Astrocyte (in vitro differentiated cells and primary cell): ENCODE measurements at regions not wholly inside any gene's neighbourhood (a gene's known extent, or its start where the extent isn't known, plus 50 kb on each side); places are given as distances from the start of the nearest gene placed in this dataset.

Experiments used
- DNase-seq: peaks from one replicate; pipeline ENCODE4 v3.0.0-alpha.2; 2010; ENCODE audit warnings: low read depth
- FAIRE-seq: peaks from 2 replicates; lab custom pipeline; 2011; peaks lifted over from hg19 to GRCh38; lab: Jason Lieb, UNC
- H2AFZ ChIP-seq: 2 replicates; pipeline ENCODE4 v1.6.0; 2012; ENCODE audit warnings: low read depth, low read length, inconsistent platforms
- H3K27ac ChIP-seq: 2 replicates; pipeline ENCODE4 v1.5.1; 2011; ENCODE audit warnings: low read depth, low read length, inconsistent platforms
- H3K27me3 ChIP-seq: 2 replicates; pipeline ENCODE4 v1.6.0; 2011; ENCODE audit warnings: low read length, inconsistent platforms; ENCODE audit not compliant: insufficient read depth
- H3K36me3 ChIP-seq: 2 replicates; pipeline ENCODE4 v1.5.1; 2011; ENCODE audit warnings: low read length, inconsistent platforms; ENCODE audit not compliant: insufficient read depth
- H3K4me1 ChIP-seq: 2 replicates; pipeline ENCODE4 v1.5.1; 2011; ENCODE audit warnings: low read length, inconsistent platforms; ENCODE audit not compliant: insufficient read depth
- H3K4me2 ChIP-seq: 2 replicates; pipeline ENCODE4 v1.6.0; 2012; ENCODE audit warnings: low read length, inconsistent platforms
- H3K4me3 ChIP-seq: 2 replicates; pipeline ENCODE4 v1.5.1; 2011; ENCODE audit warnings: low read depth, mild to moderate bottlenecking, low read length, inconsistent platforms; ENCODE audit not compliant: insufficient read depth
- H3K79me2 ChIP-seq: 2 replicates; pipeline ENCODE4 v1.6.0; 2012; ENCODE audit warnings: mild to moderate bottlenecking, low read length, inconsistent platforms; ENCODE audit not compliant: insufficient read depth
- H3K9ac ChIP-seq: 2 replicates; pipeline ENCODE4 v1.6.0; 2012; ENCODE audit warnings: mild to moderate bottlenecking, low read length, inconsistent platforms
- H3K9me3 ChIP-seq: 2 replicates; pipeline ENCODE4 v1.5.1; 2012; ENCODE audit warnings: low read depth, mild to moderate bottlenecking, low read length, inconsistent platforms; ENCODE audit not compliant: insufficient read depth
- H4K20me1 ChIP-seq: 2 replicates; pipeline ENCODE4 v1.6.0; 2012; ENCODE audit warnings: low read length, inconsistent platforms; ENCODE audit not compliant: insufficient read depth
- H3K27ac Mint-ChIP-seq: one replicate; pipeline ENCODE4 v1.8.0; 2021; ENCODE audit warnings: mild to moderate bottlenecking, mixed read lengths; ENCODE audit not compliant: unreplicated experiment
- H3K27me3 Mint-ChIP-seq: one replicate; pipeline ENCODE4 v1.8.0; 2021; ENCODE audit warnings: low read depth, mixed read lengths; ENCODE audit not compliant: unreplicated experiment
- H3K36me3 Mint-ChIP-seq: one replicate; pipeline ENCODE4 v1.8.0; 2021; ENCODE audit warnings: low read depth, mixed read lengths; ENCODE audit not compliant: unreplicated experiment
- H3K4me1 Mint-ChIP-seq: one replicate; pipeline ENCODE4 v1.8.0; 2021; ENCODE audit warnings: low read depth, mixed read lengths; ENCODE audit not compliant: unreplicated experiment
- H3K4me3 Mint-ChIP-seq: one replicate; pipeline ENCODE4 v1.8.0; 2021; ENCODE audit warnings: mild to moderate bottlenecking, moderate library complexity, mixed read lengths; ENCODE audit not compliant: unreplicated experiment
- H3K9me3 Mint-ChIP-seq: one replicate; pipeline ENCODE4 v1.8.0; 2021; ENCODE audit warnings: mild to moderate bottlenecking, mixed read lengths; ENCODE audit not compliant: unreplicated experiment
- CTCF ChIP-seq: IDR thresholded peaks from 2 replicates; pipeline ENCODE4 v1.5.1; 2011; ENCODE audit warnings: low read depth, mild to moderate bottlenecking, inconsistent platforms, low read length, moderate library complexity; ENCODE audit not compliant: insufficient read depth
- EZH2 ChIP-seq: IDR thresholded peaks from 2 replicates; pipeline ENCODE4 v1.6.1; 2012; ENCODE audit warnings: mild to moderate bottlenecking, low read length, inconsistent platforms; ENCODE audit not compliant: insufficient read depth

- Histone ChIP-seq H3K4me2 (no peak overlapping the region), H3K36me3 (no peaks in the 10 kb centered on the region), H4K20me1 (no peaks in the 10 kb centered on the region), H2AFZ (no peak overlapping the region), H3K9me3 (no peaks in the 10 kb centered on the region), H3K4me3 (no peak overlapping the region), H3K27me3 (no peaks in the 10 kb centered on the region), H3K79me2 (no peaks in the 10 kb centered on the region), H3K27ac (no peak overlapping the region), H3K4me1 (no peaks in the 10 kb centered on the region), H3K9ac (no peak overlapping the region)
- TF ChIP-seq EZH2, result no peak
- no peak for TF ChIP-seq CTCF
- H3K4me3 Mint-ChIP-seq, result no peak overlapping the region
- peaks cover 2% of the 10 kb centered on the region for H3K27me3 Mint-ChIP-seq
- DNase-seq (no peak), FAIRE-seq (no peak)
- no peaks in the 10 kb centered on the region for H3K4me1 Mint-ChIP-seq
- H3K36me3 Mint-ChIP-seq, result peaks cover 3% of the 10 kb centered on the region
- no peak overlapping the region for H3K27ac Mint-ChIP-seq
- peaks cover 7% of the 10 kb centered on the region for H3K9me3 Mint-ChIP-seq
Measured at GRCh38 chr18:25495606-25496005, 143.6 kb upstream of the ZNF521 start.

DNA sequence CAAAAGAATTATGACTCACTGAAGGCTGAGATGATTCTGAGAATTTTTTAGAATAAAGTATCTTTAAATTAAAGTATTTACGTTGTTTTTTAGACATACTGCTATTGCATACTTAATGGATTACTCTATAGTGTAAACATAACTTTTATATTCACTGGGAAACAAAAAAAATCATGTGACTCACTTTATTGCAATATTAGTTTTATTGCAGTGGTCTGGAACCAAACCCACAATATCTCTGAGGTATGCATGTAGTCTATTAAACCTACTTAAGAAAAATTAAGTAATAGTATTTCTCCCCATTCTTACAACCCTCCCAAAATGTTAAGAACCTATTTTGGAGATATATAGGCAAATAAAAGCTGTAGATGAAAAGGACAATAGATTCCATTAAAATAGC, 142.9 kb upstream of the ZNF521 start:
- no peaks in the 10 kb centered on the region for H3K4me1 Mint-ChIP-seq
- Histone ChIP-seq H3K79me2 (no peaks in the 10 kb centered on the region), H3K36me3 (no peaks in the 10 kb centered on the region), H3K4me2 (no peak overlapping the region), H3K27ac (no peak overlapping the region), H3K4me3 (no peak overlapping the region), H3K27me3 (no peaks in the 10 kb centered on the region), H3K9me3 (no peaks in the 10 kb centered on the region), H3K9ac (no peak overlapping the region), H3K4me1 (no peaks in the 10 kb centered on the region), H4K20me1 (no peaks in the 10 kb centered on the region), H2AFZ (no peak overlapping the region)
- H3K27me3 Mint-ChIP-seq, result peaks cover 4% of the 10 kb centered on the region
- H3K9me3 Mint-ChIP-seq, result peaks cover 7% of the 10 kb centered on the region
- no peak overlapping the region for H3K27ac Mint-ChIP-seq
- H3K4me3 Mint-ChIP-seq, result no peak overlapping the region
- FAIRE-seq (no peak), DNase-seq (no peak)
- TF ChIP-seq EZH2, result no peak
- no peak for TF ChIP-seq CTCF
- peaks cover 3% of the 10 kb centered on the region for H3K36me3 Mint-ChIP-seq

DNA sequence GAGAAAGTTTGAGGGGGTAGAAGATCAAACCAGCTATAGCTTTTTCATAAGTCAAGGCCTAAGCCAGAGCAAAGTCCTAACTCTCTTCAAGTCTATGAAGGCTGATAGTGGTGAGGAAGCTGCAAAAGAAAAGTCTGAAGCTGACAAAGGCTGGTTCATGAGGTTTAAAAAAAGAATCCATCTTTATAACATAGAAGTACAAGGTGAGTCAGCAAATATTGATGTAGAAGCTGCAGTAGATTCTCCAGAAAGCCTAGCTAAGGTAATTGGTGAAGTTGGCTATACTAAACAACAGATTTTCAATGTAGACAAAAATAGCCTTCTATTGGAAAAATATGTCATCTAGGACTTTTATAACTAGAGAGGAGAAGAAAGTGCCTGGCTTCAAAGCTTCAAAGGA, 141.4 kb upstream of the ZNF521 start:
- Histone ChIP-seq H3K4me1 (no peaks in the 10 kb centered on the region), H3K79me2 (no peaks in the 10 kb centered on the region), H3K27ac (no peak overlapping the region), H3K36me3 (no peaks in the 10 kb centered on the region), H3K9ac (no peak overlapping the region), H2AFZ (no peak overlapping the region), H3K27me3 (no peaks in the 10 kb centered on the region), H3K4me3 (no peak overlapping the region), H3K4me2 (no peak overlapping the region), H4K20me1 (no peaks in the 10 kb centered on the region), H3K9me3 (no peaks in the 10 kb centered on the region)
- no peak for DNase-seq
- H3K27me3 Mint-ChIP-seq, result peaks cover 4% of the 10 kb centered on the region
- no peak overlapping the region for H3K27ac Mint-ChIP-seq
- FAIRE-seq, result no peak
- H3K4me3 Mint-ChIP-seq, result no peak overlapping the region
- peaks cover 3% of the 10 kb centered on the region for H3K36me3 Mint-ChIP-seq
- peaks cover 7% of the 10 kb centered on the region for H3K9me3 Mint-ChIP-seq
- TF ChIP-seq EZH2, result no peak
- H3K4me1 Mint-ChIP-seq, result no peaks in the 10 kb centered on the region
